SK-N-SH treated with all-trans-retinoic acid at 6 μM for 48 hours (cell line): ENCODE measurements at regions not wholly inside any gene's neighbourhood (a gene's known extent, or its start where the extent isn't known, plus 50 kb on each side); places are given as distances from the start of the nearest gene placed in this dataset.

Experiments used
- ARNTL ChIP-seq: fragments of 450-650 bp; formaldehyde crosslinking; IDR thresholded peaks from 2 replicates; pipeline ENCODE4 v1.5.0; 2020; ENCODE audit warnings: low read depth, mild to moderate bottlenecking, moderate library complexity, borderline replicate concordance
- ISL1 ChIP-seq: fragments of 250-450 bp; sonication (Bioruptor Pico); IDR thresholded peaks from 2 replicates; pipeline ENCODE4 v2.1.2; 2022; ENCODE audit warnings: mild to moderate bottlenecking, moderate library complexity
- OSR1 ChIP-seq: fragments of 250-450 bp; sonication (Bioruptor Pico); IDR thresholded peaks from 2 replicates; pipeline ENCODE4 v1.8.0; 2022; ENCODE audit warnings: moderate library complexity, mild to moderate bottlenecking, inconsistent platforms
- PPARA ChIP-seq: fragments of 250-450 bp; sonication (Bioruptor Pico); IDR thresholded peaks from 2 replicates; pipeline ENCODE4 v1.5.0; 2020; ENCODE audit warnings: mild to moderate bottlenecking, borderline replicate concordance
- RARB ChIP-seq: fragments of 250-450 bp; sonication (Bioruptor Pico); IDR thresholded peaks from 2 replicates; pipeline ENCODE4 v1.8.0; 2021; ENCODE audit warnings: mild to moderate bottlenecking, moderate library complexity
- ZFP3 ChIP-seq: fragments of 250-450 bp; sonication (Bioruptor Pico); IDR thresholded peaks from 2 replicates; pipeline ENCODE4 v1.5.0; 2020; ENCODE audit warnings: mild to moderate bottlenecking, moderate library complexity
- ZNF565 ChIP-seq: fragments of 450-650 bp; formaldehyde crosslinking; conservative IDR thresholded peaks from 2 replicates; pipeline ENCODE4 v1.5.0; 2020; ENCODE audit warnings: low read depth, mild to moderate bottlenecking, moderate library complexity
- ZNF8 ChIP-seq: fragments of 450-650 bp; formaldehyde crosslinking; IDR thresholded peaks from 2 replicates; pipeline ENCODE4 v1.5.0; 2020; ENCODE audit warnings: mild to moderate bottlenecking, moderate library complexity
- TF ChIP-seq, protein P1 (sequence below): fragments of 250-450 bp; sonication (Bioruptor Pico); IDR thresholded peaks from 2 replicates; pipeline ENCODE4 v1.5.0; 2020; ENCODE audit warnings: mild to moderate bottlenecking, moderate library complexity
- TF ChIP-seq, protein P2 (sequence below): fragments of 250-450 bp; sonication (Bioruptor Pico); IDR thresholded peaks from 2 replicates; pipeline ENCODE4 v1.8.0; 2020; ENCODE audit warnings: mild to moderate bottlenecking, moderate library complexity, borderline replicate concordance
- TF ChIP-seq, protein P3 (sequence below): fragments of 250-450 bp; sonication (Bioruptor Pico); IDR thresholded peaks from 2 replicates; pipeline ENCODE4 v1.5.1; 2020; ENCODE audit warnings: low read depth, mild to moderate bottlenecking, moderate library complexity

DNA sequence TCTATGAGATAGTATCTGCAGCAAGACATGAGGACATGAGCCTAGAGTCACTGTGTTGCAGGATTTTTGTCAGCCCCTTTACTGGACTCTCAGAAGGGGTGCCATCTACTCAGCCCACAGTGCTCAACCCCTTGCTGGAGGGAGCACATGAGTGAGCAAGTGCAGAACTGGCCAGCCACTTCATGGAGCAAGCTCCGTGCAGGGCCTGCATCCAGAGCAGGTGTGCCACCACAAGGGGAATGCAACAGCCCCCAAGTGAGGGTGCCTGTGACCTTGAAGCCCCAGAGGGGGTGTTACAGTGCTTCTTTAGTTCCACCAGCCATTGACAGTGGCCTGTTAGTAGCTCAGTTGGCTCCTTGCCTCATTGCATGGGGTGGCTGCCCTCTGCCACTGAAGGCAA lies 649.7 kb downstream of the PLPP3 start:
- TF ChIP-seq ZNF8 (CRISPR knock-in tag) (no peak), PPARA (CRISPR knock-in tag) (no peak), ZFP3 (CRISPR knock-in tag) (no peak), RARB (no peak), ARNTL (CRISPR knock-in tag) (no peak), ZNF565 (CRISPR knock-in tag) (no peak), OSR1 (CRISPR knock-in tag) (no peak), ISL1 (CRISPR knock-in tag) (no peak)
- TF ChIP-seq, protein P1, sequence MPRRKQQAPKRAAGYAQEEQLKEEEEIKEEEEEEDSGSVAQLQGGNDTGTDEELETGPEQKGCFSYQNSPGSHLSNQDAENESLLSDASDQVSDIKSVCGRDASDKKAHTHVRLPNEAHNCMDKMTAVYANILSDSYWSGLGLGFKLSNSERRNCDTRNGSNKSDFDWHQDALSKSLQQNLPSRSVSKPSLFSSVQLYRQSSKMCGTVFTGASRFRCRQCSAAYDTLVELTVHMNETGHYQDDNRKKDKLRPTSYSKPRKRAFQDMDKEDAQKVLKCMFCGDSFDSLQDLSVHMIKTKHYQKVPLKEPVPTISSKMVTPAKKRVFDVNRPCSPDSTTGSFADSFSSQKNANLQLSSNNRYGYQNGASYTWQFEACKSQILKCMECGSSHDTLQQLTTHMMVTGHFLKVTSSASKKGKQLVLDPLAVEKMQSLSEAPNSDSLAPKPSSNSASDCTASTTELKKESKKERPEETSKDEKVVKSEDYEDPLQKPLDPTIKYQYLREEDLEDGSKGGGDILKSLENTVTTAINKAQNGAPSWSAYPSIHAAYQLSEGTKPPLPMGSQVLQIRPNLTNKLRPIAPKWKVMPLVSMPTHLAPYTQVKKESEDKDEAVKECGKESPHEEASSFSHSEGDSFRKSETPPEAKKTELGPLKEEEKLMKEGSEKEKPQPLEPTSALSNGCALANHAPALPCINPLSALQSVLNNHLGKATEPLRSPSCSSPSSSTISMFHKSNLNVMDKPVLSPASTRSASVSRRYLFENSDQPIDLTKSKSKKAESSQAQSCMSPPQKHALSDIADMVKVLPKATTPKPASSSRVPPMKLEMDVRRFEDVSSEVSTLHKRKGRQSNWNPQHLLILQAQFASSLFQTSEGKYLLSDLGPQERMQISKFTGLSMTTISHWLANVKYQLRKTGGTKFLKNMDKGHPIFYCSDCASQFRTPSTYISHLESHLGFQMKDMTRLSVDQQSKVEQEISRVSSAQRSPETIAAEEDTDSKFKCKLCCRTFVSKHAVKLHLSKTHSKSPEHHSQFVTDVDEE (CRISPR knock-in tag) = no peak
- TF ChIP-seq, protein P2, sequence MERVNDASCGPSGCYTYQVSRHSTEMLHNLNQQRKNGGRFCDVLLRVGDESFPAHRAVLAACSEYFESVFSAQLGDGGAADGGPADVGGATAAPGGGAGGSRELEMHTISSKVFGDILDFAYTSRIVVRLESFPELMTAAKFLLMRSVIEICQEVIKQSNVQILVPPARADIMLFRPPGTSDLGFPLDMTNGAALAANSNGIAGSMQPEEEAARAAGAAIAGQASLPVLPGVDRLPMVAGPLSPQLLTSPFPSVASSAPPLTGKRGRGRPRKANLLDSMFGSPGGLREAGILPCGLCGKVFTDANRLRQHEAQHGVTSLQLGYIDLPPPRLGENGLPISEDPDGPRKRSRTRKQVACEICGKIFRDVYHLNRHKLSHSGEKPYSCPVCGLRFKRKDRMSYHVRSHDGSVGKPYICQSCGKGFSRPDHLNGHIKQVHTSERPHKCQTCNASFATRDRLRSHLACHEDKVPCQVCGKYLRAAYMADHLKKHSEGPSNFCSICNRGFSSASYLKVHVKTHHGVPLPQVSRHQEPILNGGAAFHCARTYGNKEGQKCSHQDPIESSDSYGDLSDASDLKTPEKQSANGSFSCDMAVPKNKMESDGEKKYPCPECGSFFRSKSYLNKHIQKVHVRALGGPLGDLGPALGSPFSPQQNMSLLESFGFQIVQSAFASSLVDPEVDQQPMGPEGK = no peak
- TF ChIP-seq, protein P3, sequence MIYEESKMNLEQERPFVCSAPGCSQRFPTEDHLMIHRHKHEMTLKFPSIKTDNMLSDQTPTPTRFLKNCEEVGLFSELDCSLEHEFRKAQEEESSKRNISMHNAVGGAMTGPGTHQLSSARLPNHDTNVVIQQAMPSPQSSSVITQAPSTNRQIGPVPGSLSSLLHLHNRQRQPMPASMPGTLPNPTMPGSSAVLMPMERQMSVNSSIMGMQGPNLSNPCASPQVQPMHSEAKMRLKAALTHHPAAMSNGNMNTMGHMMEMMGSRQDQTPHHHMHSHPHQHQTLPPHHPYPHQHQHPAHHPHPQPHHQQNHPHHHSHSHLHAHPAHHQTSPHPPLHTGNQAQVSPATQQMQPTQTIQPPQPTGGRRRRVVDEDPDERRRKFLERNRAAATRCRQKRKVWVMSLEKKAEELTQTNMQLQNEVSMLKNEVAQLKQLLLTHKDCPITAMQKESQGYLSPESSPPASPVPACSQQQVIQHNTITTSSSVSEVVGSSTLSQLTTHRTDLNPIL (CRISPR knock-in tag) = no peak
